NB4 (cell line): ENCODE measurements at regions not wholly inside any gene's neighbourhood (a gene's known extent, or its start where the extent isn't known, plus 50 kb on each side); places are given as distances from the start of the nearest gene placed in this dataset.

ENCODE experiments used
- DNase-seq: peaks from one replicate; pipeline ENCODE4 v3.0.0; 2010; ENCODE audit warnings: low read depth
- H3K4me3 ChIP-seq: one replicate; pipeline ENCODE4 v1.5.1; 2011; ENCODE audit warnings: mild to moderate bottlenecking, low read depth, low read length, moderate library complexity
- MYC ChIP-seq: IDR thresholded peaks from 2 replicates; pipeline ENCODE4 v1.6.1; 2011; ENCODE audit warnings: low read depth, low read length
- POLR2A ChIP-seq: IDR thresholded peaks from 2 replicates; pipeline ENCODE4 v1.6.1; 2011; ENCODE audit warnings: mild to moderate bottlenecking; ENCODE audit not compliant: insufficient read length; ENCODE audit errors: extremely low read depth
- TF ChIP-seq, protein P1 (sequence below): IDR thresholded peaks from 2 replicates; pipeline ENCODE4 v1.6.1; 2011; ENCODE audit warnings: low read depth, low read length
- TF ChIP-seq, protein P2 (sequence below): IDR thresholded peaks from one replicate; pipeline ENCODE4 v1.5.1; 2012; ENCODE audit warnings: low read depth, low read length

- DNase-seq: no peak
- H3K4me3 ChIP-seq: no peak overlapping the region
- TF ChIP-seq, protein P1, sequence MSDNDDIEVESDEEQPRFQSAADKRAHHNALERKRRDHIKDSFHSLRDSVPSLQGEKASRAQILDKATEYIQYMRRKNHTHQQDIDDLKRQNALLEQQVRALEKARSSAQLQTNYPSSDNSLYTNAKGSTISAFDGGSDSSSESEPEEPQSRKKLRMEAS: no peak
- TF ChIP-seq, protein P2, sequence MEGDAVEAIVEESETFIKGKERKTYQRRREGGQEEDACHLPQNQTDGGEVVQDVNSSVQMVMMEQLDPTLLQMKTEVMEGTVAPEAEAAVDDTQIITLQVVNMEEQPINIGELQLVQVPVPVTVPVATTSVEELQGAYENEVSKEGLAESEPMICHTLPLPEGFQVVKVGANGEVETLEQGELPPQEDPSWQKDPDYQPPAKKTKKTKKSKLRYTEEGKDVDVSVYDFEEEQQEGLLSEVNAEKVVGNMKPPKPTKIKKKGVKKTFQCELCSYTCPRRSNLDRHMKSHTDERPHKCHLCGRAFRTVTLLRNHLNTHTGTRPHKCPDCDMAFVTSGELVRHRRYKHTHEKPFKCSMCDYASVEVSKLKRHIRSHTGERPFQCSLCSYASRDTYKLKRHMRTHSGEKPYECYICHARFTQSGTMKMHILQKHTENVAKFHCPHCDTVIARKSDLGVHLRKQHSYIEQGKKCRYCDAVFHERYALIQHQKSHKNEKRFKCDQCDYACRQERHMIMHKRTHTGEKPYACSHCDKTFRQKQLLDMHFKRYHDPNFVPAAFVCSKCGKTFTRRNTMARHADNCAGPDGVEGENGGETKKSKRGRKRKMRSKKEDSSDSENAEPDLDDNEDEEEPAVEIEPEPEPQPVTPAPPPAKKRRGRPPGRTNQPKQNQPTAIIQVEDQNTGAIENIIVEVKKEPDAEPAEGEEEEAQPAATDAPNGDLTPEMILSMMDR: no peak
- TF ChIP-seq MYC: no peak
- TF ChIP-seq POLR2A: no peak
Measured at GRCh38 chr2:60356346-60356745, 197.1 kb downstream of the BCL11A start.

- TF ChIP-seq POLR2A (no peak), MYC (no peak)
- TF ChIP-seq, protein P2: no peak
- TF ChIP-seq, protein P1: no peak
- no peak overlapping the region for H3K4me3 ChIP-seq
- DNase-seq: peak; percentile 29
Measured at GRCh38 chr2:60355849-60356261, 197.6 kb downstream of the BCL11A start.

DNA sequence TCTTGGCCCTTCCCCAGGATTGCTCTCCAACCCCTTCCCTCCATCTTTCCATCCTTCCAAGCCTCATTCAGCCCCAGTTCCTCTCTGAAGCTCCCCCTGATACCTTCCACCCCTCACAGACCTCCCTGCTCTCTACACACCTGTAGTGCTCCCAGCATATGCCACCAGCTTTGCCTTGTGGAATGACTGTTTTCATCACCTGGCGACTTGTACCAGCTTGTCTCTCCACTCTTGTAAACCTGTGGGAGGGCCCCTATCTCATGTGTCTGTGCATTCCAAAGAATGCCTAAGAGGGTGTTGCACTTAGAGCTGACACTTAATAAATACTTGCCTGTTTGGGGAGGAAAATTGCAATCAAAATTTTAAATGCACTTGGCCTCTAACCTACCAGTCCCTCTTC lies 198.7 kb downstream of the BCL11A start:
- no peak for DNase-seq
- TF ChIP-seq, protein P1: no peak
- no peak for TF ChIP-seq POLR2A
- TF ChIP-seq, protein P2: no peak
- no peak for TF ChIP-seq MYC
- H3K4me3 ChIP-seq: no peak overlapping the region

GRCh38 chr2:60353863-60354262 lies 199.6 kb downstream of the BCL11A start:
- DNase-seq: no peak
- TF ChIP-seq POLR2A (no peak), MYC (no peak)
- TF ChIP-seq, protein P1: no peak
- TF ChIP-seq, protein P2: no peak
- H3K4me3 ChIP-seq: no peak overlapping the region

DNA sequence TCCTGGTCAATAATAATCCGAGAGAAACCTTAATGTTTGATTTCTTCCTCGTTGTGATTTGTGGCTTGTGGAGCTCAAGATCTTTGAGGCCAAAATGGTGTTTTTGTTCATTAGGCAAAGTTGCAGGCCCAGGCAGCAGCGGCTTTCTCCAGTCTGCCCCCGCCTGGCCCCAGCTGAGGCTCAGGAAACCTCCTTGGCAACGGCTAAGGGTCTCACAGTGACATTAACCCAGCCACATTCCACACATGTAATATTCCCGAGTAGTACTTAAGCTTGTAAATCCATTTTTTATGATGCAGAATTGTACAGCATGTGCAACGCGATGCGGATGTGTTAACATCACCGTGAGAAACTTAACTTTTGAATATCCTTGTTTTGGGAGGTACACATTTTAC lies 200.1 kb downstream of the BCL11A start:
- no peak overlapping the region for H3K4me3 ChIP-seq
- no peak for DNase-seq
- TF ChIP-seq, protein P1: no peak
- TF ChIP-seq, protein P2: no peak
- no peak for TF ChIP-seq POLR2A
- TF ChIP-seq MYC: no peak
